ENCODE measurements at regions not wholly inside any gene's neighbourhood (a gene's known extent, or its start where the extent isn't known, plus 50 kb on each side); places are given as distances from the start of the nearest gene placed in this dataset.

- TF ChIP-seq REST (IDR thresholded peaks at IDR 0.05) (no peak), MAX (IDR thresholded peaks at IDR 0.05) (no peak), SP1 (IDR thresholded peaks at IDR 0.05) (no peak)
Measured at GRCh38 chr2:16105669-16106281, 165.4 kb downstream of the MYCN start (continued).

- Histone ChIP-seq H3K9me3 (ENCODE audit: control insufficient read depth in 4 of 4, low read length in 3 of 4) (no peaks in the 10 kb centered on the region), H3K9ac (ENCODE audit: low read depth in 1 of 2, low read length in 2 of 2) (no peak overlapping the region), H3K27ac (ENCODE audit: low read depth in 1 of 2, low read length in 2 of 2) (no peak overlapping the region), H3K36me3 (ENCODE audit: control insufficient read depth in 4 of 4, insufficient read depth in 3 of 4, low read depth in 1 of 4, low read length in 3 of 4) (no peaks in the 10 kb centered on the region), H3K27me3 (ENCODE audit: control insufficient read depth in 4 of 4, insufficient read depth in 4 of 4, low read length in 3 of 4) (no peaks in the 10 kb centered on the region), H3K4me1 (ENCODE audit: control insufficient read depth in 4 of 4, insufficient read depth in 4 of 4, low read length in 3 of 4) (peaks cover 0 to 12% (median 3%) of the 10 kb centered on the region in 4 donors), H3K4me3 (ENCODE audit: low read depth in 1 of 3, low read length in 3 of 3) (no peak overlapping the region)
- WGBS, result 88% methylated on average over 11 of the region's 11 CpGs
- TF ChIP-seq YY1 (IDR thresholded peaks at IDR 0.05) (no peak), TAF1 (conservative IDR thresholded peaks at IDR 0.05) (no peak), ZBTB33 (IDR thresholded peaks at IDR 0.05) (no peak), RAD21 (IDR thresholded peaks at IDR 0.05) (no peak), JUND (IDR thresholded peaks at IDR 0.05) (no peak), HNF4A (conservative IDR thresholded peaks at IDR 0.05) (no peak), GABPA (IDR thresholded peaks at IDR 0.05 in 1 of 2, conservative IDR thresholded peaks at IDR 0.05 in 1 of 2) (no peak), REST (IDR thresholded peaks at IDR 0.05) (no peak), EGR1 (IDR thresholded peaks at IDR 0.05; ENCODE audit: low read depth in 2 of 2) (no peak), CTCF (IDR thresholded peaks at IDR 0.05; ENCODE audit: low read depth, low read length, missing input control) (no peak)
- no peak for DNase-seq (ENCODE audit: low spot score)
Measured at GRCh38 chr2:16104949-16105668, 164.8 kb downstream of the MYCN start.
